ENCODE measurements at regions not wholly inside any gene's neighbourhood (a gene's known extent, or its start where the extent isn't known, plus 50 kb on each side); places are given as distances from the start of the nearest gene placed in this dataset.

DNA sequence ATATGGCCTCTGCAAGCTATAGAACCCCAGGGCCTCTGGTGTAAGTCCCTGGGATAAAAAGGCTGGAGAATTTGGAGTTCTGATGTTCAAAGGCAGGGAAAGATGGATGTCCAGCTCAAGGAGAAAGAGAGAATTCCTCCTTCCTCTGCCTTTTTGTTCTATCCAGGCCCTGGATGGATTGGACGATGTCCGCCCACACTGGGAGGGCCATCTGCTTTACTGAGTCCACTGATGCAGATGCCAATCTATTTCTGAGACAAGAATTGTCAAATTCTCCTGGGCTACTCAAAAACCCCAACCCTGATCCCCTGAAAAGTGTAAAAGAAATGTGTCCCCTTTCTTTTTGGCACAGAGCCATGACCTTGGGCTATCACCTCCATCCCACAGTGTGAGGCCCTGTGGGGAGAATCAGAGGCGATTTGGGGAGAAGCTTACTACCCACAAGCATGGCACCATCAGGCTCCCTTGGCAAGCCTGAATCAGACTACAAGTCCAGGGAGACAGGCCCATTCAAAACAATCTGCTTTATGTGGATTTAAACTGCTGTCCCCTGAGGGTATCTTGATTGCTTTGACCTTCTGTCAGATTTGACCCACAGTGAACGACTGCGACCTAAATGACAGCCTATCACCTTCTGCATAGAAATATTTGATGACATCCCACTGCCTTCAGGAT is 334.0 kb downstream of the NUAK1 start:
- peaks cover 6% of the 10 kb centered on the region for H3K4me1 Mint-ChIP-seq (ENCODE audit: insufficient read depth, unreplicated experiment)
- H3K9me3 Mint-ChIP-seq (ENCODE audit: unreplicated experiment): no peaks in the 10 kb centered on the region

DNA sequence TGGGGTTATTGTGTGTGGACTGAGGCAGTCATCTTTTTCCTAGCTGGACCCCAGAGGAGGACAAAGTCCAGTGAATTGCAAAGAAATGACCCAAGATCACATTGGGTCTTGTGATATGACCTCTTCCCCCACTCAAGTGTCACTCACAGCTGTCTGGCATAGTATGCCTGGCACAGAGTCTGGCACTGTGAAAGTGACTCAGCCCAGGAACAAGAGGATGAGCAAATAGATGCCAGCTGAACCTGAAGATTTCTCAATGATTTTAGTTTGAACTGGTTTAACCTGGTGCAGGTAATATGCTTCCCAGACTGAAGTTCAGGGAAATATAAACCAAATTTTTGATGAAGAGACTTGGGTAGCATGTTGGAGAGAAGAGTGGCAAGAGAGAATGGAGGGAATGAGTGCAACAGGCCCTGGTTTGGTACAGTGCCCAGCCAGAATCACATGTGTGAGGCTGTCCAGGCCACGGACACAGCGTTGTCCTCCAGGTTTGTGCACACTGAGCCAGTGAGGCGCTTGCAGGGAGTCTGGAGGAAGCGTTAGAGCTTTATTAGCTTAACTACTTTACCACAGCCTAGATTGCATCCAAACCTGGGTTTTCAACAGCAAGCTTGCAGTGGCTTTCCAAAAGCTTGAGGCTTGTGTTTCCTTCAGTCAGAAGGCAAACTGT is 332.9 kb downstream of the NUAK1 start:
- H3K36me3 Mint-ChIP-seq (ENCODE audit: insufficient read depth, unreplicated experiment): no peaks in the 10 kb centered on the region
- TF ChIP-seq, protein P1, sequence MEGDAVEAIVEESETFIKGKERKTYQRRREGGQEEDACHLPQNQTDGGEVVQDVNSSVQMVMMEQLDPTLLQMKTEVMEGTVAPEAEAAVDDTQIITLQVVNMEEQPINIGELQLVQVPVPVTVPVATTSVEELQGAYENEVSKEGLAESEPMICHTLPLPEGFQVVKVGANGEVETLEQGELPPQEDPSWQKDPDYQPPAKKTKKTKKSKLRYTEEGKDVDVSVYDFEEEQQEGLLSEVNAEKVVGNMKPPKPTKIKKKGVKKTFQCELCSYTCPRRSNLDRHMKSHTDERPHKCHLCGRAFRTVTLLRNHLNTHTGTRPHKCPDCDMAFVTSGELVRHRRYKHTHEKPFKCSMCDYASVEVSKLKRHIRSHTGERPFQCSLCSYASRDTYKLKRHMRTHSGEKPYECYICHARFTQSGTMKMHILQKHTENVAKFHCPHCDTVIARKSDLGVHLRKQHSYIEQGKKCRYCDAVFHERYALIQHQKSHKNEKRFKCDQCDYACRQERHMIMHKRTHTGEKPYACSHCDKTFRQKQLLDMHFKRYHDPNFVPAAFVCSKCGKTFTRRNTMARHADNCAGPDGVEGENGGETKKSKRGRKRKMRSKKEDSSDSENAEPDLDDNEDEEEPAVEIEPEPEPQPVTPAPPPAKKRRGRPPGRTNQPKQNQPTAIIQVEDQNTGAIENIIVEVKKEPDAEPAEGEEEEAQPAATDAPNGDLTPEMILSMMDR (IDR thresholded peaks at IDR 0.05; ENCODE audit: unreplicated experiment): no peak
- peak; percentile 56 for DNase-seq (ENCODE audit: unreplicated experiment)
- peaks cover 3% of the 10 kb centered on the region for H3K9me3 Mint-ChIP-seq (ENCODE audit: unreplicated experiment)
- no peak overlapping the region for H3K4me3 Mint-ChIP-seq (ENCODE audit: unreplicated experiment)
- intact Hi-C loops (cut with micrococcal nuclease): no loop called here
- no peaks in the 10 kb centered on the region for H3K27me3 Mint-ChIP-seq (ENCODE audit: insufficient read depth, unreplicated experiment)
- H3K4me1 Mint-ChIP-seq (ENCODE audit: insufficient read depth, unreplicated experiment): peaks cover 6% of the 10 kb centered on the region
- POLR2A ChIA-PET: interaction anchor here (1.3 kb wide), 1 partner anchor 15 kb away, joined by 4 read pairs; no protein-coding TSS in a partner anchor
- CTCF ChIA-PET: no interaction called here
- BruUV-seq (replicated peaks): no TSS peak
- no peak overlapping the region for H3K27ac Mint-ChIP-seq (ENCODE audit: low read depth, unreplicated experiment)

More for the DNA sequence above, 334.0 kb downstream of the NUAK1 start:
- no peaks in the 10 kb centered on the region for H3K36me3 Mint-ChIP-seq (ENCODE audit: insufficient read depth, unreplicated experiment)
- H3K27ac Mint-ChIP-seq (ENCODE audit: low read depth, unreplicated experiment): no peak overlapping the region
- intact Hi-C loops (cut with micrococcal nuclease): no loop called here
- no TSS peak for BruUV-seq (replicated peaks)
- TF ChIP-seq, protein P1 (IDR thresholded peaks at IDR 0.05; ENCODE audit: unreplicated experiment): no peak
- POLR2A ChIA-PET: no interaction called here
- no peaks in the 10 kb centered on the region for H3K27me3 Mint-ChIP-seq (ENCODE audit: insufficient read depth, unreplicated experiment)
- DNase-seq (ENCODE audit: unreplicated experiment): no peak
- H3K4me3 Mint-ChIP-seq (ENCODE audit: unreplicated experiment): no peak overlapping the region
- CTCF ChIA-PET: no interaction called here

DNA sequence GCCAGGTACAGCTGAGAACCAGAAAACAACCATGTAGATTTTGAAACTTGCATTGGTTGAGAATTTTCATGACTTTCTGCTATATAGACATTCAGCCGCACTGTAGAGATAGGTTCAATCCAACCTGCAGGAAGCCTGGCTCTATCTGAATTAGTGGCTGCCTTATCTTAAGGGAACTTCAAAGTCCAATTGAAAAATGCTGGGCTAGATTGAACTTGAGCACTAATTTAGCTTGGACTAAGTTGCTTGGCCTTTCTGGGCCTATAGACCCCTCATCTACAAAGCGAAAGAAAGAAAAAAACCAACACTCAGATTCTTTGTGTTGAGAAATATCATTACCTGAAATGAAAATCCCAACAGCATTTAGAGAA is 332.4 kb downstream of the NUAK1 start:
- intact Hi-C loops (cut with micrococcal nuclease): no loop called here
- H3K27me3 Mint-ChIP-seq (ENCODE audit: insufficient read depth, unreplicated experiment): no peaks in the 10 kb centered on the region
- H3K4me3 Mint-ChIP-seq (ENCODE audit: unreplicated experiment): no peak overlapping the region
- POLR2A ChIA-PET: interaction anchor here (1.3 kb wide), 1 partner anchor 14 kb away, joined by 4 read pairs; no protein-coding TSS in a partner anchor
- BruUV-seq (replicated peaks): no TSS peak
- TF ChIP-seq, protein P1 (IDR thresholded peaks at IDR 0.05; ENCODE audit: unreplicated experiment): no peak
- H3K27ac Mint-ChIP-seq (ENCODE audit: low read depth, unreplicated experiment): no peak overlapping the region
- CTCF ChIA-PET: interaction anchor here (0.6 kb wide), 1 partner anchor 388 kb away, joined by 3 read pairs; no protein-coding TSS in a partner anchor
- no peaks in the 10 kb centered on the region for H3K36me3 Mint-ChIP-seq (ENCODE audit: insufficient read depth, unreplicated experiment)
- H3K9me3 Mint-ChIP-seq (ENCODE audit: unreplicated experiment): peaks cover 8% of the 10 kb centered on the region
- peaks cover 6% of the 10 kb centered on the region for H3K4me1 Mint-ChIP-seq (ENCODE audit: insufficient read depth, unreplicated experiment)
- DNase-seq (ENCODE audit: unreplicated experiment): no peak

DNA sequence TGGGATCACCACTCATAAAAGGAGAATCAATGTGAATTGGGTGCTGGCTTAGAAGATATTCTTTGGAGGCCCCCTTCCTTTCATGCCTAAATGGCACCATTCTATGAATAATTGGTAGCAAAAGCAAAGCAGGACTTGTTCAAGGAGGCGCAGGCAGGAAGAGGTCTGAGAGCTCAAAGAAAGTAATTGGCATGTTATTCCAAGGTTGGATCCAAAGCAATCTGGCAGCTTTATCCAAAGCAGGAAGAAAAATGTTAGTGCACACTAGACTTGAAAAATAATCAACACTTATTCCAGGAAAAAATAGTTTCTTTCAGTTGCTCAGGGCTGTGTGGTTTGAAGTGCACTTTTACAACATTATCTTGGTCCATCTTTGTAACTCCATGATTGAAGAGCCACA is 326.4 kb downstream of the NUAK1 start:
- H3K4me1 Mint-ChIP-seq (ENCODE audit: insufficient read depth, unreplicated experiment): no peaks in the 10 kb centered on the region
- ChIA-PET POLR2A (interaction anchor here (0.6 kb wide), 1 partner anchor 243 kb away, joined by 3 read pairs; no protein-coding TSS in a partner anchor), CTCF (interaction anchor here (1.1 kb wide), 1 partner anchor 10 kb away, joined by 4 read pairs; no protein-coding TSS in a partner anchor)
- no peaks in the 10 kb centered on the region for H3K36me3 Mint-ChIP-seq (ENCODE audit: insufficient read depth, unreplicated experiment)
- H3K4me3 Mint-ChIP-seq (ENCODE audit: unreplicated experiment): no peak overlapping the region
- H3K9me3 Mint-ChIP-seq (ENCODE audit: unreplicated experiment): peaks cover 8% of the 10 kb centered on the region
- DNase-seq (ENCODE audit: unreplicated experiment): no peak
- H3K27me3 Mint-ChIP-seq (ENCODE audit: insufficient read depth, unreplicated experiment): no peaks in the 10 kb centered on the region
- TF ChIP-seq, protein P1 (IDR thresholded peaks at IDR 0.05; ENCODE audit: unreplicated experiment): no peak
- intact Hi-C loops (cut with micrococcal nuclease): no loop called here
- H3K27ac Mint-ChIP-seq (ENCODE audit: low read depth, unreplicated experiment): no peak overlapping the region
- BruUV-seq (replicated peaks): no TSS peak

All from MCF 10A (cell line).